ENCODE measurements at regions not wholly inside any gene's neighbourhood (a gene's known extent, or its start where the extent isn't known, plus 50 kb on each side); places are given as distances from the start of the nearest gene placed in this dataset.

GRCh38 chr5:67267512-67268216 is 71.1 kb upstream of the CD180 start:
- TF ChIP-seq CTCF (IDR thresholded peaks at IDR 0.05; ENCODE audit: insufficient read depth, low read length, poor library complexity, severe bottlenecking): no peak
- no peak for TF ChIP-seq EZH2phosphoT487 (conservative IDR thresholded peaks at IDR 0.05; ENCODE audit: low read length)
